CD8-positive, alpha-beta memory T cell (primary cell): ENCODE measurements at regions not wholly inside any gene's neighbourhood (a gene's known extent, or its start where the extent isn't known, plus 50 kb on each side); places are given as distances from the start of the nearest gene placed in this dataset.

Experiments used
- CTCF ChIA-PET: fragments of 350-600 bp; sonication (Branson Sonifier 250); formaldehyde crosslinking; loops from one replicate; lab custom pipeline; 2021; ENCODE audit warnings: antibody characterized with exemption; lab: Charles Lee
- POLR2A ChIA-PET: fragments of 350-600 bp; sonication (Branson Sonifier 250); formaldehyde crosslinking; loops from one replicate; lab custom pipeline; 2021; ENCODE audit warnings: antibody characterized with exemption; lab: Charles Lee
- DNase-seq, 5 donors: peaks; one replicate each; pipeline versions ENCODE4 v3.0.0 to v3.0.0-alpha.2; 2020 to 2022; ENCODE audit warnings: mixed read lengths in 1 of 5
- H3K27ac ChIP-seq: one replicate; pipeline ENCODE4 v1.7.0; 2013; ENCODE audit warnings: low read depth, mild to moderate bottlenecking, low read length, moderate library complexity
- H3K27me3 ChIP-seq: 2 replicates; pipeline ENCODE4 v1.7.0; 2013; ENCODE audit warnings: low read length, mild to moderate bottlenecking; ENCODE audit not compliant: insufficient read depth, poor library complexity, severe bottlenecking
- H3K36me3 ChIP-seq: 2 replicates; pipeline ENCODE4 v1.7.0; 2013; ENCODE audit warnings: mild to moderate bottlenecking, low read length, moderate library complexity; ENCODE audit not compliant: insufficient read depth
- H3K4me1 ChIP-seq: 2 replicates; pipeline ENCODE4 v1.7.0; 2013; ENCODE audit warnings: mild to moderate bottlenecking, low read length, moderate library complexity; ENCODE audit not compliant: insufficient read depth
- H3K4me3 ChIP-seq: 2 replicates; pipeline ENCODE4 v1.7.0; 2013; ENCODE audit warnings: mild to moderate bottlenecking, low read length
- H3K9me3 ChIP-seq: 2 replicates; pipeline ENCODE4 v1.7.0; 2013; ENCODE audit warnings: mild to moderate bottlenecking, low read length
- H3K27ac Mint-ChIP-seq, 8 donors: one replicate each; pipeline ENCODE4 v1.8.0; 2020 to 2021; ENCODE audit warnings: mixed read lengths in 8 of 8, mild to moderate bottlenecking in 6 of 8, inconsistent platforms in 3 of 8, moderate library complexity in 3 of 8
- H3K27me3 Mint-ChIP-seq, 2 donors: one replicate each; pipeline ENCODE4 v1.8.0; 2020 to 2021; ENCODE audit warnings: mixed read lengths in 2 of 2, mild to moderate bottlenecking in 1 of 2, moderate library complexity in 1 of 2
- H3K36me3 Mint-ChIP-seq, 3 donors: one replicate each; pipeline ENCODE4 v1.8.0; 2020 to 2021; ENCODE audit warnings: mixed read lengths in 3 of 3, inconsistent platforms in 1 of 3, mild to moderate bottlenecking in 1 of 3
- H3K4me1 Mint-ChIP-seq, 3 donors: one replicate each; pipeline ENCODE4 v1.8.0; 2020 to 2021; ENCODE audit warnings: mixed read lengths in 3 of 3, inconsistent platforms in 1 of 3, mild to moderate bottlenecking in 1 of 3
- H3K4me3 Mint-ChIP-seq, 7 donors: one replicate each; pipeline ENCODE4 v1.8.0; 2020 to 2021; ENCODE audit warnings: mixed read lengths in 7 of 7, mild to moderate bottlenecking in 6 of 7, moderate library complexity in 4 of 7, inconsistent platforms in 2 of 7
- H3K9me3 Mint-ChIP-seq, 5 donors: one replicate each; pipeline ENCODE4 v1.8.0; 2020 to 2022; ENCODE audit warnings: mixed read lengths in 5 of 5, mild to moderate bottlenecking in 3 of 5, moderate library complexity in 2 of 5, inconsistent platforms in 1 of 5

- ChIA-PET POLR2A (no interaction called here), CTCF (interaction anchor here (0.6 kb wide), 1 partner anchor 38 kb away, joined by 3 read pairs; no protein-coding TSS in a partner anchor)
- no peaks in the 10 kb centered on the region for H3K9me3 ChIP-seq
- H3K27me3 ChIP-seq = no peaks in the 10 kb centered on the region
- no peak overlapping the region for H3K4me3 ChIP-seq
- Mint-ChIP-seq H3K9me3 (peaks cover 0 to 3% (median 0%) of the 10 kb centered on the region in 5 donors), H3K27ac (no peak overlapping the region), H3K4me1 (no peaks in the 10 kb centered on the region), H3K36me3 (no peaks in the 10 kb centered on the region), H3K4me3 (no peak overlapping the region), H3K27me3 (peaks cover 14 to 33% of the 10 kb centered on the region in 2 donors)
- H3K36me3 ChIP-seq = no peaks in the 10 kb centered on the region
- H3K4me1 ChIP-seq = no peaks in the 10 kb centered on the region
- DNase-seq = no peak
- H3K27ac ChIP-seq = no peak overlapping the region
Measured at GRCh38 chr3:124512881-124513609, 217.2 kb upstream of the UMPS start.

DNA sequence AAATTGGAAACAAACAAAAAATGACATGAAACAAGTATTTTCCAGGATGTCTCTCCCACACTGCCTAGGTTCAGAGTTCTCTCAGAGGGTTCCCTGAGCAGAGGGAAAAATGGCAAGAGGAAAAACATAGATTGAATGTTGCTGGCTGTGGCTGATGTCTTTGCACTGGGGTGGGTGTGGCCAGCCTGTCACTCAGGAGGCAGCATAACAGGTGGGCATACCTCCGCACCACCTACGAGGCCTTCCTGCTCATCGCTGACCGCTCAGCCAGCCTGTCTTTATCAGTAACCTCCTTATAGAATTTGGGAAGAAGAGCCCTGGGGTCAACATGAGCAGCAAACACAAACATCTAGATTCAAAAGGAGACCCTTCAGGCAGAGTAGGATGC lies 216.6 kb upstream of the UMPS start:
- ChIA-PET CTCF (no interaction called here), POLR2A (no interaction called here)
- no peak for DNase-seq
- no peaks in the 10 kb centered on the region for H3K36me3 Mint-ChIP-seq
- H3K27me3 Mint-ChIP-seq = peaks cover 14 to 38% of the 10 kb centered on the region in 2 donors
- H3K9me3 Mint-ChIP-seq = peaks cover 0 to 3% (median 0%) of the 10 kb centered on the region in 5 donors
- no peak overlapping the region for H3K4me3 ChIP-seq
- H3K4me1 Mint-ChIP-seq = no peaks in the 10 kb centered on the region
- no peak overlapping the region for H3K4me3 Mint-ChIP-seq
- H3K36me3 ChIP-seq = no peaks in the 10 kb centered on the region
- no peaks in the 10 kb centered on the region for H3K4me1 ChIP-seq
- H3K27ac ChIP-seq = no peak overlapping the region
- no peak overlapping the region for H3K27ac Mint-ChIP-seq
- H3K27me3 ChIP-seq = no peaks in the 10 kb centered on the region
- H3K9me3 ChIP-seq = no peaks in the 10 kb centered on the region

DNA sequence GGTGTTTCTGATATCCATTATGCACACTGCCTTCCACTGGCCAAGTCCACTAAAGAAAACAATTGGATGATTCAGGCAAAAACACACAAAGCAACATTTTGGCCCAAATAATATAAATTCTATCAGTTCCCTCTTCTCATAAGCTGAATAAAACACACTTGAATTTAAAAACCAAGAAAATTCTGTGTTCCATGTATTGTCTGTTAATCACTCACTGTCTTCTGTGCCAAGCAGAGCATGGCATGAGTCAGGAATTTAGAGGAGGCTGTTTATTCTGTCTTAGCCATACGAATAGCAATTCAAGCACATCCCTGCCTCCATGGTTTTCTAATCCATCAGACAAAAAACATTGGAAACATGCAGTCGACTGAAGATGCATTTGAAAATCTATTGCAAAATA lies 215.6 kb upstream of the UMPS start:
- H3K27ac ChIP-seq = no peak overlapping the region
- no peaks in the 10 kb centered on the region for H3K4me1 ChIP-seq
- Mint-ChIP-seq H3K9me3 (peaks cover 0 to 3% (median 0%) of the 10 kb centered on the region in 5 donors), H3K4me1 (no peaks in the 10 kb centered on the region), H3K4me3 (no peak overlapping the region), H3K36me3 (no peaks in the 10 kb centered on the region), H3K27me3 (peaks cover 15 to 45% of the 10 kb centered on the region in 2 donors), H3K27ac (no peak overlapping the region)
- H3K4me3 ChIP-seq = no peak overlapping the region
- POLR2A ChIA-PET = no interaction called here
- no peak for DNase-seq
- CTCF ChIA-PET = no interaction called here
- no peaks in the 10 kb centered on the region for H3K27me3 ChIP-seq
- H3K9me3 ChIP-seq = no peaks in the 10 kb centered on the region
- no peaks in the 10 kb centered on the region for H3K36me3 ChIP-seq

DNA sequence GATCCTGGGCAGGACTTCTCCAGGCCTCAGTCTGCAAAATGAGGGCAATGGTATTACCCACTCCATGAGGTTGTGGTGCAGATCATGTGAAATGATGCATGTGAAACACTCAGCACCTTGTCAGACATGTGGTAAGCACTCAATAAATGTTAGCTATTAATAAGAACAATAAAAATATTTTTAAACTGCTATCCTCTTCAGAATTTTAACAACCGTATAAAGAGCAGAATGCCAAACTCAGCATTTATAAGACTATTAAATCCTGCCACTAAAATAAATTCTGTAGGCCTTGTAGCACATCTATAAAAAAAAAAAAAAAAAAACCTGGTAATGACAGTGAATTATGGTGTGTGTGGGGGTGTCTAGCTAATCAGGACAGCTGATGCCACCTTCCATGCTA lies 213.9 kb upstream of the UMPS start:
- no peaks in the 10 kb centered on the region for H3K9me3 ChIP-seq
- no peaks in the 10 kb centered on the region for H3K36me3 ChIP-seq
- ChIA-PET POLR2A (no interaction called here), CTCF (no interaction called here)
- no peak overlapping the region for H3K4me3 ChIP-seq
- no peak overlapping the region for H3K27ac ChIP-seq
- DNase-seq = no peak
- no peaks in the 10 kb centered on the region for H3K27me3 ChIP-seq
- no peaks in the 10 kb centered on the region for H3K4me1 Mint-ChIP-seq
- no peak overlapping the region for H3K27ac Mint-ChIP-seq
- no peak overlapping the region for H3K4me3 Mint-ChIP-seq
- H3K27me3 Mint-ChIP-seq = peaks cover 19 to 44% of the 10 kb centered on the region in 2 donors
- peaks cover 0 to 3% (median 0%) of the 10 kb centered on the region in 5 donors for H3K9me3 Mint-ChIP-seq
- no peaks in the 10 kb centered on the region for H3K4me1 ChIP-seq
- no peaks in the 10 kb centered on the region for H3K36me3 Mint-ChIP-seq

- Histone ChIP-seq H3K27me3 (no peaks in the 10 kb centered on the region), H3K27ac (no peak overlapping the region), H3K36me3 (no peaks in the 10 kb centered on the region), H3K9me3 (no peaks in the 10 kb centered on the region), H3K4me1 (no peaks in the 10 kb centered on the region), H3K4me3 (no peak overlapping the region)
- Mint-ChIP-seq H3K4me1 (no peaks in the 10 kb centered on the region), H3K4me3 (no peak overlapping the region), H3K27ac (peak overlapping the region in 1 of 8 donors; percentile 10), H3K36me3 (no peaks in the 10 kb centered on the region), H3K9me3 (peaks cover 0 to 3% (median 0%) of the 10 kb centered on the region in 5 donors), H3K27me3 (peaks cover 19 to 45% of the 10 kb centered on the region in 2 donors)
- DNase-seq = no peak
- ChIA-PET CTCF (no interaction called here), POLR2A (no interaction called here)
Measured at GRCh38 chr3:124517306-124517705, 212.9 kb upstream of the UMPS start.

- DNase-seq = no peak
- Mint-ChIP-seq H3K4me3 (no peak overlapping the region), H3K27ac (no peak overlapping the region), H3K9me3 (no peaks in the 10 kb centered on the region), H3K4me1 (no peaks in the 10 kb centered on the region), H3K36me3 (no peaks in the 10 kb centered on the region), H3K27me3 (peaks cover 13 to 48% of the 10 kb centered on the region in 2 donors)
- Histone ChIP-seq H3K4me3 (no peak overlapping the region), H3K27me3 (no peaks in the 10 kb centered on the region), H3K4me1 (no peaks in the 10 kb centered on the region), H3K9me3 (no peaks in the 10 kb centered on the region), H3K27ac (no peak overlapping the region), H3K36me3 (no peaks in the 10 kb centered on the region)
- ChIA-PET CTCF (no interaction called here), POLR2A (no interaction called here)
Measured at GRCh38 chr3:124518350-124518749, 211.9 kb upstream of the UMPS start.

- no peaks in the 10 kb centered on the region for H3K9me3 Mint-ChIP-seq
- no peak overlapping the region for H3K4me3 Mint-ChIP-seq
- peaks cover 13 to 50% of the 10 kb centered on the region in 2 donors for H3K27me3 Mint-ChIP-seq
- no peak overlapping the region for H3K27ac ChIP-seq
- ChIA-PET CTCF (no interaction called here), POLR2A (no interaction called here)
- no peaks in the 10 kb centered on the region for H3K9me3 ChIP-seq
- H3K4me3 ChIP-seq = no peak overlapping the region
- no peaks in the 10 kb centered on the region for H3K4me1 Mint-ChIP-seq
- no peaks in the 10 kb centered on the region for H3K4me1 ChIP-seq
- no peak for DNase-seq
- no peak overlapping the region for H3K27ac Mint-ChIP-seq
- no peaks in the 10 kb centered on the region for H3K27me3 ChIP-seq
- no peaks in the 10 kb centered on the region for H3K36me3 Mint-ChIP-seq
- H3K36me3 ChIP-seq = no peaks in the 10 kb centered on the region
Measured at GRCh38 chr3:124519591-124520194, 210.6 kb upstream of the UMPS start.

DNA sequence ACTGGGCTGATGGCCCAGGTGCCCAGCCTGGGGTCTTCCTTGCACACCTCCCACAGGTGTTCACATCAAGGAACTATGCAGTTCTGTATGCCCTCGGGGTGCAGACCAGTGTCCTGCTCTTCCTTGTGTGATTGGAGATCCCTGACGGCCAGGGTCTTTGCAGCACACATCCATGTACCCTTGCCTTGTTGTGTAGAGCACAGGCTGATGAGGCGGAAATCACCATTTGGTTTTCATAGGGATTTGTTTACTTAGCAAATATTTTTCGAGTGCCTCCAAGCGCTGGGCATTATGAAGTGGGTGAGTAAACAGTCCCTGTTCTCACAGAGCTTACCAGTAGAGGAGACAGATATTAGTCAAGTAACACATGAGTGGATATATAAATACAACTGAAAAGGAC lies 209.3 kb upstream of the UMPS start:
- Mint-ChIP-seq H3K4me1 (no peaks in the 10 kb centered on the region), H3K9me3 (no peaks in the 10 kb centered on the region), H3K36me3 (no peaks in the 10 kb centered on the region), H3K4me3 (no peak overlapping the region), H3K27me3 (peaks cover 13 to 47% of the 10 kb centered on the region in 2 donors), H3K27ac (no peak overlapping the region)
- Histone ChIP-seq H3K9me3 (no peaks in the 10 kb centered on the region), H3K4me1 (no peaks in the 10 kb centered on the region), H3K36me3 (no peaks in the 10 kb centered on the region), H3K27ac (no peak overlapping the region), H3K27me3 (no peaks in the 10 kb centered on the region), H3K4me3 (no peak overlapping the region)
- ChIA-PET CTCF (no interaction called here), POLR2A (no interaction called here)
- no peak for DNase-seq
